ENCODE measurements at regions not wholly inside any gene's neighbourhood (a gene's known extent, or its start where the extent isn't known, plus 50 kb on each side); places are given as distances from the start of the nearest gene placed in this dataset.

- TF ChIP-seq CTCF (IDR thresholded peaks at IDR 0.05; ENCODE audit: low read depth, low read length), result no peak
- no peak for TF ChIP-seq EZH2phosphoT487 (IDR thresholded peaks at IDR 0.05; ENCODE audit: low read depth)
These were observed 188.5 kb downstream of the ANAPC1 start for GRCh38 chr2:111695441-111696007.

All from OCI-LY3 (cell line).